Vagina (tissue), 2 donors: ENCODE measurements at regions not wholly inside any gene's neighbourhood (a gene's known extent, or its start where the extent isn't known, plus 50 kb on each side); places are given as distances from the start of the nearest gene placed in this dataset.

Source experiments
- DNase-seq, 2 donors: peaks; one replicate each; pipeline ENCODE4 v3.0.0-alpha.2; 2017; ENCODE audit errors: extremely low spot score in 2 of 2
- H3K27ac ChIP-seq: fragments of 200-600 bp; sonication (generic); one replicate; pipeline ENCODE4 v1.5.1; 2019
- H3K27me3 ChIP-seq: fragments of 200-600 bp; sonication (generic); one replicate; pipeline ENCODE4 v1.5.1; 2019
- H3K36me3 ChIP-seq, 2 donors: fragments of 200-600 bp; sonication (generic); one replicate each; pipeline ENCODE4 v1.5.1; 2017 to 2019
- H3K4me1 ChIP-seq: fragments of 200-600 bp; sonication (generic); one replicate; pipeline ENCODE4 v1.5.1; 2019
- H3K4me3 ChIP-seq, 2 donors: fragments of 200-600 bp; sonication (generic); 1 replicate in 1 of 2; 2 replicates in 1 of 2; pipeline ENCODE4 v1.5.1; 2016 to 2019
- H3K9me3 ChIP-seq: fragments of 200-600 bp; sonication (generic); one replicate; pipeline ENCODE4 v1.5.1; 2019
- POLR2A ChIP-seq, 2 donors: fragments of 450-650 bp; IDR thresholded peaks; one replicate each; pipeline ENCODE4 v1.6.1; 2017; ENCODE audit warnings: antibody characterized with exemption in 2 of 2, mild to moderate bottlenecking in 2 of 2, moderate library complexity in 2 of 2
- POLR2AphosphoS5 ChIP-seq, 2 donors: sonication (generic); formaldehyde crosslinking; IDR thresholded peaks; one replicate each; pipeline ENCODE4 v1.9.0; 2017; ENCODE audit warnings: antibody characterized with exemption in 2 of 2, mild to moderate bottlenecking in 2 of 2, low read depth in 1 of 2; ENCODE audit not compliant: insufficient read depth in 1 of 2
- intact Hi-C: fragments of 100-400 bp; cut with DNase I; formaldehyde crosslinking; loops from one replicate; pipeline ENCODE4 v1.15.1; 2023
- TF ChIP-seq, protein P1 (sequence below), 3 experiments: fragments of 450-650 bp in 2 of 3; fragments of 200-600 bp in 1 of 3; sonication (generic) in 1 of 3; IDR thresholded peaks; one replicate each; pipeline ENCODE4 v1.5.1; 2017 to 2019; ENCODE audit warnings: antibody characterized with exemption in 3 of 3, mild to moderate bottlenecking in 2 of 3, moderate library complexity in 2 of 3

DNA sequence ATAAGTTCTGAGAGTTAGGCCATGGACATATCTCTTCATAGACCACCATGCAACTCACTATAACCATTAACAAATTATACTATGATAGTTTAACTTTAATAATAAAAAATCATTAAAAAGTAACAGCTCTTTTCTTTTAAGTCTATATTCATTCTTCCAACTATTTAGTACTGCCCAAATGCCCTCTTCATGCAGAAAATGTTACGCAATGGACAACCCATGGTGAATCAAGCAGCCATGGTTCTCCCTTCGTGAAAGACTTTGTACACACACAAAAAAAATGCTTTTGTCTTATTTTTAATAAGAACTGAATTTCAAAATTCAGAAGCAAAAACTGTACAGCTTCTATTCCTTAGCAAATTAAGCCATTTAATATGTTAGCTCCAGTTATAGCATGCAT lies 401.1 kb downstream of the EFNA5 start:
- H3K27me3 ChIP-seq: no peaks in the 10 kb centered on the region
- H3K4me1 ChIP-seq: no peaks in the 10 kb centered on the region
- no peaks in the 10 kb centered on the region for H3K36me3 ChIP-seq
- intact Hi-C loops: no loop called here
- DNase-seq: no peak
- TF ChIP-seq, protein P1, sequence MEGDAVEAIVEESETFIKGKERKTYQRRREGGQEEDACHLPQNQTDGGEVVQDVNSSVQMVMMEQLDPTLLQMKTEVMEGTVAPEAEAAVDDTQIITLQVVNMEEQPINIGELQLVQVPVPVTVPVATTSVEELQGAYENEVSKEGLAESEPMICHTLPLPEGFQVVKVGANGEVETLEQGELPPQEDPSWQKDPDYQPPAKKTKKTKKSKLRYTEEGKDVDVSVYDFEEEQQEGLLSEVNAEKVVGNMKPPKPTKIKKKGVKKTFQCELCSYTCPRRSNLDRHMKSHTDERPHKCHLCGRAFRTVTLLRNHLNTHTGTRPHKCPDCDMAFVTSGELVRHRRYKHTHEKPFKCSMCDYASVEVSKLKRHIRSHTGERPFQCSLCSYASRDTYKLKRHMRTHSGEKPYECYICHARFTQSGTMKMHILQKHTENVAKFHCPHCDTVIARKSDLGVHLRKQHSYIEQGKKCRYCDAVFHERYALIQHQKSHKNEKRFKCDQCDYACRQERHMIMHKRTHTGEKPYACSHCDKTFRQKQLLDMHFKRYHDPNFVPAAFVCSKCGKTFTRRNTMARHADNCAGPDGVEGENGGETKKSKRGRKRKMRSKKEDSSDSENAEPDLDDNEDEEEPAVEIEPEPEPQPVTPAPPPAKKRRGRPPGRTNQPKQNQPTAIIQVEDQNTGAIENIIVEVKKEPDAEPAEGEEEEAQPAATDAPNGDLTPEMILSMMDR (IDR thresholded peaks at IDR 0.05): no peak
- TF ChIP-seq POLR2A (IDR thresholded peaks at IDR 0.05) (no peak), POLR2AphosphoS5 (IDR thresholded peaks at IDR 0.05; ENCODE audit: insufficient read depth in 1 of 2, low read depth in 1 of 2) (no peak)
- H3K9me3 ChIP-seq: no peaks in the 10 kb centered on the region
- H3K27ac ChIP-seq: no peak overlapping the region
- no peak overlapping the region for H3K4me3 ChIP-seq

DNA sequence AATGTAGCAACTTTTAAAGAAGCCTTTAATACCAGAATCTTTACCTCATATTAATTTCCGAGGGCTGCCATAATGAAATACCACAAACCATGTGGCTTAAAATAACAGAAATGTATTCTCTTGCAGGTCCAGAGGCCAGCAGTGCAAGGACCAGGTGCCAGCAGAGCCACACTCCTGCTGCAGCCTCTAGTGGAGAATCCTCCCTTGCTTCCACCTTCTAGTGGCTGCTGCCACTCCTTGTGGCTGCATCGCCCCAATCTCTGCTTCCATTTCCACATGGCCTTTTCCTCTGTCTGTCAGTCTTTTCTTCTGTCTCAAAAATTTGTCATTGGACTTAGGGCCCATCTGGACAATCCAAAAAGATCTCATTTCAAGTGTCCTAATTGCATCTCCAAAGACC lies 401.5 kb downstream of the EFNA5 start:
- TF ChIP-seq, protein P1 (IDR thresholded peaks at IDR 0.05): no peak
- TF ChIP-seq POLR2A (IDR thresholded peaks at IDR 0.05) (no peak), POLR2AphosphoS5 (IDR thresholded peaks at IDR 0.05; ENCODE audit: insufficient read depth in 1 of 2, low read depth in 1 of 2) (no peak)
- H3K9me3 ChIP-seq: no peaks in the 10 kb centered on the region
- H3K4me1 ChIP-seq: no peaks in the 10 kb centered on the region
- intact Hi-C loops: no loop called here
- H3K27ac ChIP-seq: no peak overlapping the region
- no peak overlapping the region for H3K4me3 ChIP-seq
- no peak for DNase-seq
- H3K27me3 ChIP-seq: no peaks in the 10 kb centered on the region
- no peaks in the 10 kb centered on the region for H3K36me3 ChIP-seq

DNA sequence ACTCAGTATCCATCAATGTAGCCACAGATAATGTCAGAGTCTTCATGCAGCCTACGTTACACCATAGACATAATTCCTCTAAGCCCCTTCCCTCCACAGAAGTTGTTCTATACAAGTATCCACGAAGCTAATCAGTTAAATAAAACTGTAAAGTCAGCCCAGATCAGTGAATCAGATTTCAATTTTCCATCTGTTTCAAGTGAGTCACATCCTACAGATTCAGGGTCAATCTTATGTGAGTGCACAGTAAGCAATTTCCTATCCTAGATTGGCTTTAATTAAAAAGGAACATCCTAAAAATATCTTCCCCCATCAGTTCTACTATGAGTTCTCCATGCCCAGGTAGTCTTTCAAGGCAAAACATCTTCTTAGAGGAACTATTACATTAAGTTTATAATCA lies 402.5 kb downstream of the EFNA5 start:
- no peak for DNase-seq
- TF ChIP-seq, protein P1 (IDR thresholded peaks at IDR 0.05): no peak
- no peak for TF ChIP-seq POLR2AphosphoS5 (IDR thresholded peaks at IDR 0.05; ENCODE audit: insufficient read depth in 1 of 2, low read depth in 1 of 2)
- no peak for TF ChIP-seq POLR2A (IDR thresholded peaks at IDR 0.05)

DNA sequence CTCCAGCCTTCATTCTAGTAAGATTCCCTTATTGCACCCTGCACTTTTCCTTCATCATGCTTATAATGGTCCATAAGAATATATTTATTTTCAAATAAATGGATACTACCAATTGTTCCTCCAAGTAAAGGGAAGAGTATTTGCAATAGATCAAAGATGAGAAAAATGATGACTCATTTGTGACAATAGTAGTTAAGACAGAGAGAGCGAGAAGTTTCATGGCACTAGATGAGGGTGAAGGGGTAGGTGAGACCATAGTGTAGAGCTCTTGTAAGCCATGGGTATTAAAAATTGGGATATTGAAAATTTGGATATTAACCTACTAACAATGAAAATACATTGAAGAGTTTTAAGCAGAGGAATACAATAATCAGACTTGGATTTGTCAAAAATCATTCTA lies 404.6 kb downstream of the EFNA5 start:
- Histone ChIP-seq H3K27me3 (no peaks in the 10 kb centered on the region), H3K4me3 (no peak overlapping the region), H3K27ac (no peak overlapping the region), H3K36me3 (no peaks in the 10 kb centered on the region), H3K9me3 (no peaks in the 10 kb centered on the region), H3K4me1 (no peaks in the 10 kb centered on the region)
- intact Hi-C loops: no loop called here
- no peak for TF ChIP-seq POLR2A (IDR thresholded peaks at IDR 0.05)
- TF ChIP-seq, protein P1 (IDR thresholded peaks at IDR 0.05): no peak
- TF ChIP-seq POLR2AphosphoS5 (IDR thresholded peaks at IDR 0.05; ENCODE audit: insufficient read depth in 1 of 2, low read depth in 1 of 2): no peak
- DNase-seq: no peak

More for the DNA sequence above, 402.5 kb downstream of the EFNA5 start:
- intact Hi-C loops: no loop called here
- H3K27me3 ChIP-seq: no peaks in the 10 kb centered on the region
- no peaks in the 10 kb centered on the region for H3K9me3 ChIP-seq
- no peak overlapping the region for H3K4me3 ChIP-seq
- H3K36me3 ChIP-seq: no peaks in the 10 kb centered on the region
- no peak overlapping the region for H3K27ac ChIP-seq
- no peaks in the 10 kb centered on the region for H3K4me1 ChIP-seq

DNA sequence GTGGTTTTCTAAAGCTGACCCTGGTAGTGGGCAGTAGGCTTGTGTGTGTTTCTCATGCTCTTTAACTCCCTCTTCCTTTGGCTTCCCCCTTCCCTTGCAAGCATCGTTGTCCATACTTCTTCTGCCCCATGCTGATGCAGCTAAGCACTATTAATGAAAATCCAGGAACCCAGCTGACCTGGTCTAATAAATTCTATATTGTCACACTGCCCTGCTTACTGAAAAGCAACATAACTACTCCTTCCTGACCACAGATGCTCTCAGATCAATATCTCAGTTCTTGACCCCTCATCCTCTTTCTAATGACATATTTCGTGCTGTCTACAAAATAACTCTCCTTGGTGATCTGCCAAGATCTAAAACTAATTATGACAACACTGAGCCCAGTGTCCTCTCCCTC lies 405.5 kb downstream of the EFNA5 start:
- no peaks in the 10 kb centered on the region for H3K27me3 ChIP-seq
- DNase-seq: no peak
- H3K4me1 ChIP-seq: no peaks in the 10 kb centered on the region
- no peaks in the 10 kb centered on the region for H3K36me3 ChIP-seq
- H3K9me3 ChIP-seq: no peaks in the 10 kb centered on the region
- H3K4me3 ChIP-seq: no peak overlapping the region
- intact Hi-C loops: no loop called here
- TF ChIP-seq POLR2A (IDR thresholded peaks at IDR 0.05) (no peak), POLR2AphosphoS5 (IDR thresholded peaks at IDR 0.05; ENCODE audit: insufficient read depth in 1 of 2, low read depth in 1 of 2) (no peak)
- TF ChIP-seq, protein P1 (IDR thresholded peaks at IDR 0.05): no peak
- no peak overlapping the region for H3K27ac ChIP-seq
